Right forelimb (tissue), 1 donor: ENCODE measurements at regions not wholly inside any gene's neighbourhood (a gene's known extent, or its start where the extent isn't known, plus 50 kb on each side); places are given as distances from the start of the nearest gene placed in this dataset.

Source experiments
- DNase-seq: peaks from one replicate; pipeline ENCODE4 v3.0.0-alpha.2; 2018

DNA sequence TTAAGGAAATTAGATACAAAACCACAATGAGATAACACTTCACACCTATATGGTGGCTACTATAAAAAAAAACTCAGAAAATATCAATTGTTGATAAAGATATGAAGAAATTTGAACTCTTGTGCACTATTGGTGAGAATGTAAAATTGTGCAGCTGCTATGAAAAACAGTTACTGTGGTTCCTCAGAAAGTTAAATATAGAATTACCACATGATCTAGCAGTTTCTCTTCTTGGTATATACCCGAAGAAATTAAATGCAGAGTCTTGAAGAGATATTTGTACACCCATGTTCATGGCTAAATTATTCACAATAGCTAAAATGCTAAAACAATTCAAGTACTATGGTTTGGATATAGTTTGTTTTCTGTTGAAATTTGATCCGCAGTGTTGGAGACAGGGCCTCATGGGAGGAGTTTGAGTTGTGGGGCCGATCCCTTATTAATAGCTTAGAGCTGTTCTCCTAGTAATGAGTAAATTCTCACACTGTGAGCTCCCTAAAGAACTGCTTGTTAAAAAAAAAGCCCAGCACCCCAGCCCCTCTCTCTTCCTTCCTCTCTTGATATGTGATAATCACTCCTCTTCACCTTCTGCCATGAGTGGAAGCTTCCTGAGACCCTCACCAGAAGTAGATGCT, 1412.1 kb downstream of the PLA2G4A start:
- DNase-seq = no peak

GRCh38 chr1:188241629-188242028, 1412.9 kb downstream of the PLA2G4A start:
- DNase-seq = no peak

GRCh38 chr1:188243456-188243855, 1414.7 kb downstream of the PLA2G4A start:
- DNase-seq = no peak

GRCh38 chr1:188244681-188245080, 1415.9 kb downstream of the PLA2G4A start:
- no peak for DNase-seq

DNA sequence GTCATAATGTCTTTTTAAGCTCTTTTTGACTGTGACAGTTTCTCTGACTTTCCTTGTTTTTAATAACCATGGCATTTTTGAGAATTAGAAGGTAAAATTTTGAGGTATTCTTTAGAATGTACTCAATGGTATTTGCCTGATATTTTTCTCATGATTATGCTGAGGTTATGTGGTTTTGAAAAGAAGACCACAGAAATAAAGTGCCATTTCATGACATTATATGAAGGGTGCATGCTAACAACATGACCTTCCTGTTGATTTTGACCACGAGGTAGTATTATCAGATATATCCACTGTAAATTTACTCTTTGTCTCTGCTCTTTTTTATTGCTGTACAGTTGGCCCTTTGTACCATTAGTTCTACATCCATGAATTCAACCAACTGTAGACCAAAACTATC, 1418.5 kb downstream of the PLA2G4A start:
- no peak for DNase-seq

DNA sequence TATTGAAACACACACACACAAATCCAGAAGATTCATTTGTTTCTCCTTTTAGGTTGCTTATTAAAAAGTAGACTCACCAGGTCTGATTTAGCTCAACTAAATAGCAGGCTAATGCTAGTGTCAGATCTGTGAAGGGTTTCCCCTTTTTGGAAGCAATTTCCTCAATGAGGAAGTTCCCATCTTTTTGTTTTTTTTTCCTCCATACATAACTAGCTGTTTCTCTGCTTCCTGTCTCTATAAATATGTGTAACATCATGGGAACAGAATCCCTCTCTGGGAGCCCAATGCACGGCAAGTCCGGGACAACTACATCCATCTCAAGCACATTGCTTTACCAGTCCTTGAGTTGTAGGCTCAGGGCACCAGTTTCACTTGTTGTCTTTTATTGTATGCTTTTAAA, 1421.1 kb downstream of the PLA2G4A start:
- no peak for DNase-seq

DNA sequence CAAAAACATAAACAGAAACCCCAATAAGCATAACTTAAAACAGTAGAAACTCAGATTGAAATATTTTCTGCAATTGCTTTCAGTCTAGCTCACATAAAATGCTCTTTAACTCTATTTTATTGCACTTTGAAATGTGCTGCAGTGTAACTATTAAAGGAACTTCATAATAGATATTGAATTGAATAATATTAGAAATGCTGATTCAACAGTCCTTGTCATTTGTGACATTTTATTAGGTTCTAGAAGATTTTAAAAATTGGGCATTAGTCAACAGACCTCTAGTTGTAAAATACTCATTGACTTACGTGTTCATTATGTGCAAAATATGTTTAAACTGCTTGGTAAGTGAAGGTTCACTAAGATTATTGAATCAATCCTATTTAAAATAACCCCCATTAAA, 1422.3 kb downstream of the PLA2G4A start:
- DNase-seq = no peak

GRCh38 chr1:188261849-188262248, 1433.1 kb downstream of the PLA2G4A start:
- DNase-seq = no peak

DNA sequence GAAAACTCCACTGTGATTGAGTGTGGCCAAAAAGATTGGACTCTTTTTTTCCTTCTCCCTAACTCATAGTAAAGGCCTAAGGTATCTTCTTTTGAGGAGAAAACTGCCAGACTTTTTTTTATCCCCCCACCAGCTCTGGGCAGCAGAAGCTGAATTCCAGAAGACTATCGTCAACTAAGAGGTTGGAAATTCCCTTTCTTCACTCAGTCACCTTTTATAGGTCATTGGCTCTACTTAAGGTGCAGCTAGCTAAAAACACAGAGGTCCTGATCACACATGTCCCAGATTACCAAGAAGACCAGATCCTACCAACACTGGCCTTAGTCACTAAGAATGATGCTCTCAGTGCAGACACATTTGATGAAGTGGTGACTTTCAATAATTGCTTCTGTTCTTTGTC, 1441.2 kb downstream of the PLA2G4A start:
- DNase-seq = no peak

GRCh38 chr1:188270497-188270896, 1441.7 kb downstream of the PLA2G4A start:
- no peak for DNase-seq

GRCh38 chr1:188277771-188278170, 1449.0 kb downstream of the PLA2G4A start:
- DNase-seq = no peak

- DNase-seq = no peak
These were observed 1453.2 kb downstream of the PLA2G4A start for GRCh38 chr1:188281921-188282320.

DNA sequence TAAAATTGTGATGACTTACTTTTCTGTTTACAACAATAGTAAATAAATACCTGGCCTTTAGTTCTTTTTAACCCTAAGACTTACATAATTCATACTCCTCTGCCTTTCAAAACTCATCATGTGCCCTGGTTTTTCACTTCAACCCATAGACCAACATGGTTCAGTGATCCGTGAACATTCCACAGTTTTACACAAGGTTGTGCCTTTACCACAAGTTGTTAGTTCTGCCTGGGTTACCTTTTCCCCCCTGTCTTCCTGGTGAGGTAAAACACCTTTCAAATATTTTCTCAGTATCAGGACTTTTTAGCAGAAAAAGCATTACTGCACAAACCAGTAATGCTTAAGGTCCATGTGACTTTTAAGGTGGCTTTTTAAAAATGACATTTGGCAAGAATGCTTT, 1466.4 kb downstream of the PLA2G4A start:
- DNase-seq = no peak

DNA sequence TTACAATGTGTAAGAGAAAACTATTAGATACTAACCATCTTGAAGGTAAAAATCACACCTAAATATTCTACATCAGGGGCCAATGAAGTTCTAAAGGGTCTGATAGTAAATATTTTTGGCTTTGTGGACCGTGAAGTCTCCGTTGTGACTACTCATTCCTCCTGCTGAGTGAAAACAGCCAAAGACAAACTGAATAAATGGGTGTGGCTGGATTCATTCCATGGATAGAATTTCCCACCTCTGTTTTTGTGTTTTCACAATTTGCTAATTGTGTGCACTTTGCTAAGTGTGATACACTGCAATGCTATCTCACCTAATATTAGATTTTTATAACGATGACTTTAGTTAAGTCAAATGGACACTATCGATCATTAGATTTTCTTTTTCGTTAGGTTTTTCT, 1474.0 kb downstream of the PLA2G4A start:
- DNase-seq = no peak

DNA sequence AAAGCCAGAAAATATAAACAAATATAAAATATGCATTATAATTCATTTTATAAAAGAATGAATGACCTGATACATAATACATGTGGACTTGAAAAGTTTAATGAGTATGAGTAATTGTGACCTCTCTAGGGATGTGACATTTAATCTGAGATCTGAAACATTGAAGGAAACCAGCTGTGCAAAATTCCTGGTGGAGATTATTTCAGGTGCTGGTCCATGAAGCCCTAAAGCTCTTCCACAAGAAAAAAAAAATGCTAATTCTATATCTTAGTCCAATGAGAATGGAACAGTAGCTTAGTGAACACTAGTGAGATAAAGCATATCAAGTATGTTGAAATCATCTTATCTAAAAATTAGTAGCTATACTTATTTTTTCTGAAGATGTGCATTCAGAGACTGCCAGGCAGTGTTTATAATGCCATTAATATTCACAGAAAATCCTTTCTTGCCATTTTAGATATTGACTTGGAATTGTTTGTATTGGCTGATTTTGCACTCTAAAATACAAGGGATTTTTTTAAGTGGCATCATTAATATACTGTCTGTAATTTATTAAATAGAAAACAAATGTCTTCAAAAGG, 1485.9 kb downstream of the PLA2G4A start:
- DNase-seq = no peak

GRCh38 chr1:188317894-188318293, 1489.1 kb downstream of the PLA2G4A start:
- DNase-seq = no peak

GRCh38 chr1:188325211-188325610, 1496.5 kb downstream of the PLA2G4A start:
- DNase-seq = no peak

- DNase-seq = no peak
These were observed 1515.2 kb downstream of the PLA2G4A start for GRCh38 chr1:188343914-188344313.

- DNase-seq = no peak
These were observed 1521.4 kb downstream of the PLA2G4A start for GRCh38 chr1:188350104-188350503.

DNA sequence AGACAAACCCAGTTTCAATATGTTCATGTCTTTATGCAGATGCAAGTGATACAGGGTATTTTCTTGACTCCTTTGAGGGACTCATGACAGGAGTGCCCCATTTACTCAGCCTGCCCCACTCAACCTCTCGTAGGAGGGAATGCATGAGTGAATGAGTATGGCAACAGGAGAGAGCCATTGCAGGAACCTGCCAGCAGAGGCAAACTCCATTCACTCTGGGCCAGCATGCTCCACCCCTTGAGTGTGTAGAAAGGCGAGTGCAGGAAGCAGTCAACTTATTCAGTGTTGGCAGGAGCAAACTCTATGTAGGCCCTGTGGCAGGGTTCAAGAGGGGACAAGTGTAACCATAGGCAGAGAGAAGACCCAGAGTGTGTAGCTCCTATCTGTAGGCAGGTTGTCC, 1526.3 kb downstream of the PLA2G4A start:
- no peak for DNase-seq

DNA sequence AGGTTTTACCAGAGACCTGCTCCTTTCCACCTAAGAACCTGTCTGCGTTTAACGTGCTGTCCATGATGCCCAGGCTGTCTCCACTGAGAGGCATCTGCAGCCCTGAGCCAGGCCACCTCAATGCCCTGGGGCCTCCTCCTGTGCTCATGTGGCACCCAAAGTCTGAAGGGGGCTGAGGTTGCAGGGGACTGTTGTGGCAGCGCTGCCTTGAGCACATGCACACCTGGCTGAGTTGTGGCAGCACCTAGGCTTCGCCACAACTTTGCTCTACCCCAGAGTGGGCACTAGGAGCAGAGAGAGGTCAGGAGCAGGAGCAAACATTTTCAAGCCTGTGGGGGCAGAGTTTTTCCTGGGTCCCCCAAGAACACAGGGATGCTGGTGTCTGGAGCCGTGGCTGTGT, 1527.1 kb downstream of the PLA2G4A start:
- DNase-seq = no peak

GRCh38 chr1:188359315-188359714, 1530.6 kb downstream of the PLA2G4A start:
- no peak for DNase-seq

GRCh38 chr1:188363943-188364342, 1535.2 kb downstream of the PLA2G4A start:
- no peak for DNase-seq

DNA sequence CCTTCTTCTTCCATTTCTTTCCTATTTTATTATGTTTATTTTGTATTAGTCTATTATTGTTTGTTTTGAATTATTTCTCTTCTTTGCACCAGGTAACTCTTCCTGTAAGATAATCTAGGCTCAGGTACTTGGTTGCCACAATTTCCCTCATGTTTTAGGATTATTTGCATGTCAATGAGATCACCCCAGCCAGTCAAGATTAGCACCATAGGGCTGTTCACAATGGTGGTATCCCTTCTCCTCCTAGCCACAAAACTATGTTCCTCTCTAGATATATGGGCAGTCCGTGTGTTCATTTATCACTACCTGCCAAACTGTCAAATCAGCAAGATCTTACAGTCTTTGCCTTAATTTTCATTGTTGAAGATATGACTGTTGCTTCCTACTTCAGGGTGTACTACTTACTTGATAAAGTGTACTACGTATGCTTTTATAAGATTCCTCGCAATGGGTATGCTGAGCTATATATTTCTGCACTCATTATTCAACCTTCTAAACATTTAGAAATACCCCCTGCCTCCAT, 1536.2 kb downstream of the PLA2G4A start:
- no peak for DNase-seq

GRCh38 chr1:188365874-188366273, 1537.1 kb downstream of the PLA2G4A start:
- no peak for DNase-seq
